ENCODE measurements at regions not wholly inside any gene's neighbourhood (a gene's known extent, or its start where the extent isn't known, plus 50 kb on each side); places are given as distances from the start of the nearest gene placed in this dataset.

- Histone ChIP-seq H3K27me3 (no peaks in the 10 kb centered on the region), H3K4me1 (peaks cover 40% of the 10 kb centered on the region), H3K4me3 (no peak overlapping the region), H3K27ac (peak overlapping the region; percentile 61), H3K9me3 (no peaks in the 10 kb centered on the region), H3K36me3 (no peaks in the 10 kb centered on the region)
- intact Hi-C loops (cut with DNase I): no loop called here
- peak in 1 of 2 donors; percentile 86 for DNase-seq (ENCODE audit: extremely low spot score in 2 of 2)
- TF ChIP-seq POLR2AphosphoS5 (IDR thresholded peaks at IDR 0.05; ENCODE audit: insufficient read depth in 1 of 2, low read depth in 1 of 2) (peak in 1 of 2 donors; percentile 15), CTCF (IDR thresholded peaks at IDR 0.05) (no peak), POLR2A (IDR thresholded peaks at IDR 0.05) (no peak)
These were observed 114.7 kb upstream of the ALDH1A3 start for GRCh38 chr15:100764778-100765466.

- H3K27ac ChIP-seq: peak overlapping the region; percentile 61
- TF ChIP-seq POLR2AphosphoS5 (IDR thresholded peaks at IDR 0.05; ENCODE audit: insufficient read depth in 1 of 2, low read depth in 1 of 2): no peak
- TF ChIP-seq CTCF (IDR thresholded peaks at IDR 0.05): no peak
- TF ChIP-seq POLR2A (IDR thresholded peaks at IDR 0.05): no peak
- intact Hi-C loops (cut with DNase I): no loop called here
- no peaks in the 10 kb centered on the region for H3K9me3 ChIP-seq
- peaks cover 45% of the 10 kb centered on the region for H3K4me1 ChIP-seq
- DNase-seq (ENCODE audit: extremely low spot score in 2 of 2): peak; percentile 84 to 93
- H3K4me3 ChIP-seq: no peak overlapping the region
- no peaks in the 10 kb centered on the region for H3K36me3 ChIP-seq
- H3K27me3 ChIP-seq: no peaks in the 10 kb centered on the region
These were observed 114.0 kb upstream of the ALDH1A3 start for GRCh38 chr15:100765467-100766241.

GRCh38 chr15:100766243-100767000 is 113.2 kb upstream of the ALDH1A3 start:
- H3K4me1 ChIP-seq: peaks cover 53% of the 10 kb centered on the region
- no peaks in the 10 kb centered on the region for H3K36me3 ChIP-seq
- H3K4me3 ChIP-seq: no peak overlapping the region
- intact Hi-C loops (cut with DNase I): no loop called here
- peak overlapping the region; percentile 57 for H3K27ac ChIP-seq
- no peak for TF ChIP-seq POLR2A (IDR thresholded peaks at IDR 0.05)
- no peaks in the 10 kb centered on the region for H3K9me3 ChIP-seq
- peak; percentile 81 to 90 for DNase-seq (ENCODE audit: extremely low spot score in 2 of 2)
- H3K27me3 ChIP-seq: no peaks in the 10 kb centered on the region

- peaks cover 61% of the 10 kb centered on the region for H3K4me1 ChIP-seq
- H3K9me3 ChIP-seq: no peaks in the 10 kb centered on the region
- H3K36me3 ChIP-seq: no peaks in the 10 kb centered on the region
- intact Hi-C loops (cut with DNase I): no loop called here
- H3K4me3 ChIP-seq: no peak overlapping the region
- H3K27me3 ChIP-seq: no peaks in the 10 kb centered on the region
- peak; percentile 79 to 83 for DNase-seq (ENCODE audit: extremely low spot score in 2 of 2)
- TF ChIP-seq CTCF (IDR thresholded peaks at IDR 0.05): no peak
- TF ChIP-seq POLR2AphosphoS5 (IDR thresholded peaks at IDR 0.05; ENCODE audit: insufficient read depth in 1 of 2, low read depth in 1 of 2): no peak
- no peak for TF ChIP-seq POLR2A (IDR thresholded peaks at IDR 0.05)
- peak overlapping the region; percentile 57 for H3K27ac ChIP-seq
These were observed 112.4 kb upstream of the ALDH1A3 start for GRCh38 chr15:100767001-100767825.

GRCh38 chr15:100768501-100768931 is 111.1 kb upstream of the ALDH1A3 start:
- Histone ChIP-seq H3K27me3 (no peaks in the 10 kb centered on the region), H3K9me3 (no peaks in the 10 kb centered on the region), H3K27ac (no peak overlapping the region), H3K4me3 (no peak overlapping the region), H3K36me3 (no peaks in the 10 kb centered on the region), H3K4me1 (peaks cover 61% of the 10 kb centered on the region)
- DNase-seq (ENCODE audit: extremely low spot score in 2 of 2): peak in 1 of 2 donors; percentile 69
- TF ChIP-seq CTCF (IDR thresholded peaks at IDR 0.05) (no peak), POLR2AphosphoS5 (IDR thresholded peaks at IDR 0.05; ENCODE audit: insufficient read depth in 1 of 2, low read depth in 1 of 2) (no peak), POLR2A (IDR thresholded peaks at IDR 0.05) (no peak)
- intact Hi-C loops (cut with DNase I): no loop called here

Data from vagina (tissue), 2 donors.